KMS-11 (cell line): ENCODE measurements at regions not wholly inside any gene's neighbourhood (a gene's known extent, or its start where the extent isn't known, plus 50 kb on each side); places are given as distances from the start of the nearest gene placed in this dataset.

Experiments used
- H2AFZ ChIP-seq: fragments of 200-600 bp; sonication (generic); 2 replicates; pipeline ENCODE4 v1.6.1; 2016; ENCODE audit warnings: antibody characterized with exemption, mixed run types, low read depth
- H3K27ac ChIP-seq: fragments of 200-600 bp; sonication (generic); 2 replicates; pipeline ENCODE4 v1.6.1; 2016; ENCODE audit warnings: mild to moderate bottlenecking, mixed run types
- H3K27me3 ChIP-seq: fragments of 200-600 bp; sonication (generic); 2 replicates; pipeline ENCODE4 v1.6.1; 2017; ENCODE audit warnings: mild to moderate bottlenecking, low read depth, mixed run types, moderate library complexity; ENCODE audit not compliant: insufficient read depth
- H3K36me3 ChIP-seq: fragments of 200-600 bp; sonication (generic); 2 replicates; pipeline ENCODE4 v1.6.1; 2017; ENCODE audit warnings: mild to moderate bottlenecking, mixed run types; ENCODE audit not compliant: insufficient read depth
- H3K4me1 ChIP-seq: fragments of 200-600 bp; sonication (generic); 2 replicates; pipeline ENCODE4 v1.6.1; 2016; ENCODE audit warnings: mild to moderate bottlenecking, low read depth, mixed run types; ENCODE audit not compliant: poor library complexity, severe bottlenecking
- H3K4me2 ChIP-seq: fragments of 200-600 bp; sonication (generic); 2 replicates; pipeline ENCODE4 v1.7.0; 2016; ENCODE audit warnings: mild to moderate bottlenecking, mixed run types
- H3K4me3 ChIP-seq: fragments of 200-600 bp; sonication (generic); IDR thresholded peaks from 2 replicates; pipeline ENCODE4 v1.6.1; 2017; ENCODE audit warnings: low read depth, low read length, mixed read lengths; ENCODE audit not compliant: insufficient read depth
- H3K79me2 ChIP-seq: fragments of 200-600 bp; sonication (generic); 2 replicates; pipeline ENCODE4 v1.6.1; 2016; ENCODE audit warnings: low read depth, mixed run types; ENCODE audit not compliant: insufficient read depth
- H3K9ac ChIP-seq: fragments of 200-600 bp; sonication (generic); 2 replicates; pipeline ENCODE4 v1.6.1; 2016; ENCODE audit warnings: mild to moderate bottlenecking, mixed run types
- H4K20me1 ChIP-seq: fragments of 200-600 bp; sonication (generic); 2 replicates; pipeline ENCODE4 v1.6.1; 2016; ENCODE audit warnings: mild to moderate bottlenecking, mixed run types; ENCODE audit not compliant: insufficient read depth
- CTCF ChIP-seq: fragments of 200-600 bp; sonication (generic); conservative IDR thresholded peaks from 2 replicates; pipeline ENCODE4 v1.6.1; 2017; ENCODE audit warnings: low read depth, mild to moderate bottlenecking, antibody characterized with exemption, low read length, moderate library complexity, mixed read lengths

GRCh38 chr13:79051472-79051871 is 354.6 kb downstream of the RBM26 start:
- Histone ChIP-seq H2AFZ (no peak overlapping the region), H3K4me1 (no peaks in the 10 kb centered on the region), H3K36me3 (no peaks in the 10 kb centered on the region), H3K79me2 (no peaks in the 10 kb centered on the region), H3K4me2 (no peak overlapping the region), H3K4me3 (no peak overlapping the region), H3K27ac (no peak overlapping the region), H4K20me1 (no peaks in the 10 kb centered on the region), H3K27me3 (no peaks in the 10 kb centered on the region), H3K9ac (no peak overlapping the region)
- no peak for TF ChIP-seq CTCF

GRCh38 chr13:79044415-79044814 is 361.6 kb downstream of the RBM26 start:
- Histone ChIP-seq H3K27ac (no peak overlapping the region), H4K20me1 (no peaks in the 10 kb centered on the region), H2AFZ (no peak overlapping the region), H3K4me3 (no peak overlapping the region), H3K4me2 (no peak overlapping the region), H3K27me3 (no peaks in the 10 kb centered on the region), H3K9ac (no peak overlapping the region), H3K79me2 (no peaks in the 10 kb centered on the region), H3K36me3 (no peaks in the 10 kb centered on the region), H3K4me1 (no peaks in the 10 kb centered on the region)
- TF ChIP-seq CTCF = no peak

DNA sequence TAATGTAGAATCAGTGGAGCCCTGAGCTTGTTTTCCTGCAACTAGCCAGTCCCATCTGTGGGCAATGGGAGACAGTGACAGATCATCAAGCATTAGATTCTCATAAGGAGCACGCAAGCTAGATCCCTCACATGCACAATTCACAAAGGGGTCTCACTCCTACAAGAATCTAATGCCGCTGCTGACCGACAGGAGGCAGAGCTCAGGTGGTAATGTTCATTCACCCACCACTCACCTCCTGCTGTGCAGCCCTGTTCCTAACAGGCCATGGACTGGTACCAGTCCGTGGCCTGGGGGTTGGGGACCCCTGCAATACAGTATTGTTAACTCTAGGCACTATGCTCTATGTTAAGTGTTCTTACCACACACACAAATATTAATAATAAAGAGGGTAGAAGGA is 362.8 kb downstream of the RBM26 start:
- H3K9ac ChIP-seq = no peak overlapping the region
- H3K36me3 ChIP-seq = no peaks in the 10 kb centered on the region
- no peaks in the 10 kb centered on the region for H3K79me2 ChIP-seq
- TF ChIP-seq CTCF = no peak
- H3K4me2 ChIP-seq = no peak overlapping the region
- no peaks in the 10 kb centered on the region for H3K4me1 ChIP-seq
- H3K27ac ChIP-seq = no peak overlapping the region
- H3K4me3 ChIP-seq = no peak overlapping the region
- no peak overlapping the region for H2AFZ ChIP-seq
- H3K27me3 ChIP-seq = no peaks in the 10 kb centered on the region
- H4K20me1 ChIP-seq = no peaks in the 10 kb centered on the region

- Histone ChIP-seq H3K4me1 (no peaks in the 10 kb centered on the region), H3K27me3 (no peaks in the 10 kb centered on the region), H3K79me2 (no peaks in the 10 kb centered on the region), H3K4me2 (no peak overlapping the region), H3K27ac (no peak overlapping the region), H3K4me3 (no peak overlapping the region), H4K20me1 (no peaks in the 10 kb centered on the region), H2AFZ (no peak overlapping the region), H3K9ac (no peak overlapping the region), H3K36me3 (no peaks in the 10 kb centered on the region)
- TF ChIP-seq CTCF = no peak
These were observed 368.9 kb downstream of the RBM26 start for GRCh38 chr13:79037197-79037596.

GRCh38 chr13:79034341-79034740 is 371.7 kb downstream of the RBM26 start:
- Histone ChIP-seq H2AFZ (no peak overlapping the region), H3K4me1 (no peaks in the 10 kb centered on the region), H3K4me3 (no peak overlapping the region), H3K36me3 (no peaks in the 10 kb centered on the region), H3K27ac (no peak overlapping the region), H3K4me2 (no peak overlapping the region), H3K27me3 (no peaks in the 10 kb centered on the region), H3K79me2 (no peaks in the 10 kb centered on the region), H4K20me1 (no peaks in the 10 kb centered on the region), H3K9ac (no peak overlapping the region)
- no peak for TF ChIP-seq CTCF
